GM10248 (cell line): ENCODE measurements at regions not wholly inside any gene's neighbourhood (a gene's known extent, or its start where the extent isn't known, plus 50 kb on each side); places are given as distances from the start of the nearest gene placed in this dataset.

Experiments
- CTCF ChIA-PET: fragments of 300-600 bp; sonication (Branson Sonifier 250); formaldehyde crosslinking; extraction: SDS; loops from one replicate; lab custom pipeline; 2021; ENCODE audit warnings: antibody characterized with exemption; lab: Yijun Ruan, JAX
- POLR2A ChIA-PET: fragments of 350-650 bp; sonication (Branson Sonifier 250); formaldehyde crosslinking; extraction: SDS; loops from one replicate; lab custom pipeline; 2020; ENCODE audit warnings: antibody characterized with exemption; lab: Yijun Ruan, JAX
- DNase-seq: peaks from one replicate; pipeline ENCODE4 v3.0.0; 2012; ENCODE audit errors: extremely low spot score
- CTCF ChIP-seq: IDR thresholded peaks from 2 replicates; pipeline ENCODE4 v1.5.1; 2012; ENCODE audit warnings: mild to moderate bottlenecking, low read depth; ENCODE audit errors: extremely low read depth, missing control alignments, control extremely low read depth

DNA sequence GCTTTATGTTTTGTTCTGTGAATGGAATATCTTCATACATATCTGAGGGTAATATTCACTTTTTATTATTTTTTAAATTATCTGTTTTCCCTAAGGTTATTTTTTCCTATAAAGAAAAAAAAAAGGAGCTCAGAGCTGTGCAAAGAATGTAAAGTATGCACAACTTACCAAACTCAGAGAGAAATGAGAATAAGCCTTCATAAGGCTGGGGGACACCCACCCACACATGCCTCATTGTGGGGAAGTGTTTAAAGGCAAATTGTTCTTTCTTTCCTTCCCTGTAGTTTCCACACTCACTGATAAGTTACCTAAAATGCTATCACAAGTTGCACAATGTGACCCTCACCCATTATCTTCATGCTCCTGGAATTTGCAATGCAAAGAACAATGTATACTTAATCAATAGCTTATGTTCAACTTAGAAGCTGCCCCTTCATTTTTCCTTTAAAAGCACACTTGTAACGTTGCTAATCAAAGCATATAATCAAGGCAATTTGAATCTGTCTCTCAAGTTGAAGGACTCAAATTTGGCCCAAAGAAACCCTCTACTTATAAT, 108.1 kb downstream of the GNAT3 start:
- no peak for TF ChIP-seq CTCF
- ChIA-PET POLR2A (no interaction called here), CTCF (interaction anchor here (1.0 kb wide), 1 partner anchor 16 kb away, joined by 4 read pairs; no protein-coding TSS in a partner anchor)
- DNase-seq, result no peak

DNA sequence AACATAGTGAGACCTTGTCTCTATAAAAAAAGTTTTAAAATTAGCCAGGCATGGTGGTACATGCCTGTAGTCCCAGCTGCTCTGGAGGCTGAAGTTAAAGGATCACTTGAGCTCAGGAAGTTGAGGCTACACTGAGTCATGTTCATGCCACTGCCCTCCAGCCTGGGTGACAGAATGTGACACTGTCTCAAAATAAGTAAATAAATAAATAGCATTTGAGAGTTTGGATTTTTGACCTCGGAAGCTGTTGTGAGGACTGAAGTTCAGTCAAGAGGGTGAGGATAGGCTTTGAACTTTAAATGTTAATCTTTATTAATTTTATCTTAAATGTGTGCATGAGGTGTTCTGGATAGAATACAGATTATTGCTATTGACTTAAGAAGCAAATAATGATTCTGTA, 110.2 kb downstream of the GNAT3 start:
- ChIA-PET CTCF (interaction anchor here (0.8 to 1.6 kb wide), 2 partner anchors 7 to 11 kb away, joined by 3 to 4 read pairs; no protein-coding TSS in a partner anchor), POLR2A (no interaction called here)
- no peak for TF ChIP-seq CTCF
- no peak for DNase-seq

DNA sequence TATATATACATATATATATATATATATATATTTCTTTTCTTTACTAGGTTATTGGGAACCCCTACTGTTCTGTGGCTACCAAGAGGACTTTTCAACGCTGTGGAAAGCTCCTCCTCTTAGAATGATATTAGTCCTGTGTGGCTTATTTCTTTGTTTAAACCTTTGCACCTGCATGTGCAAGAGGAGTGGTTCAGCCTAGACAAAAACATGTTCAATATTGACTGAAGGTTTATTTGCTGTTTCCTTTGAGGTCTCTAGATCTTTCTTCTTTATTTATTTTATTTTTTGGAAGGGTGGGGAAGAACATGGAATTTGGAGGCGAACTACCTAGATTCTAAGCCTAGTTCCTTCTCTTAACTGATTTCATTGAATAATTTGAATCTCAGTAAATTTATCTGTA, 118.1 kb downstream of the GNAT3 start:
- ChIA-PET POLR2A (no interaction called here), CTCF (no interaction called here)
- no peak for TF ChIP-seq CTCF
- no peak for DNase-seq

DNA sequence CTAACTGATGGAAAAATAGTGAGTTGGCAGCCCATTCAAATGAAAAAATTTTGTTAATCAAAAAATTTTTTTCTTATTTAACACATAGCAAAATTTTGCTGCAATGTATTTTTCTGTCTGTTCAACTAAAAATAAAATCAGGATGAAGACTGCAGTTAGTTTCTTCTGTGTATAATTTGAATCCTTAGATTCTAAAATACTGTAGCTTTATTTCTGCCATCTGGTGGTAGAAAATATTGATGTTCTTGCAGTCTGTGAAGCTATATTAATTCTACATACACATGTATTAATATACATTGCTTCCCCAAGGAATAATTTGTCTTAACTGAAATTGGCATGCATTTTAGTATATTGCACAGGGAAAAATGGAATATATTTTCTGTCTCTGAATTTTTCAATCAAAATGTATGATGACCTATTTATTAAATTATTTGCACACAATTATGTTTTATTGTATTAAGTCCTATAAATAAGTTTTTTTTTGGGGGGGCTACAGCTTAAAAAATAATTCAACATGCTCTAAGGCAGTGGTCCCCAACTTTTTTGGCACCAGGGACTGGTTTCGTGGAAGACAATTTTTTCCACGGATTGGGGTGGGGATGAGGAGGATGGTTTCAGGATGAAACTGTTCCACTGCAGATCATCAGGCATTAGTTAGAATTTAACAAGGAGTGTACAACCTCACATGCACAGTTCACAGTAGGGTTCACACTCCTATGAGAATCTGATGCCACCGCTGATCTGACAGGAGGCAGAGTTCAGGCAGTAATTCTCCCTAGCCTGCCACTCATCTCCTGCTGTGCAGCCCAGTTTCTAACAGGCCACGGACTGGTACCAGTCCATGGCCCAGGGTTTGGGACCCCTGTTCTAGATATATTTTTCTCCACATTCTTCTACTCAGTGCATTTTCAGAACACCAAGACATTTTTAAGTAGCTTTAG, 119.4 kb downstream of the GNAT3 start:
- ChIA-PET POLR2A (no interaction called here), CTCF (interaction anchor here (1.2 to 1.7 kb wide), 3 partner anchors 14 to 331 kb away, joined by 3 to 4 read pairs (median 4); no protein-coding TSS in a partner anchor)
- no peak for DNase-seq

GRCh38 chr7:80387634-80388193, 124.2 kb downstream of the GNAT3 start:
- ChIA-PET CTCF (no interaction called here), POLR2A (no interaction called here)
- DNase-seq, result no peak
- no peak for TF ChIP-seq CTCF

More for the DNA sequence above, 119.4 kb downstream of the GNAT3 start:
- peak; percentile 19 for TF ChIP-seq CTCF

GRCh38 chr7:80386686-80387085, 125.2 kb downstream of the GNAT3 start:
- DNase-seq, result no peak
- POLR2A ChIA-PET, result no interaction called here
- CTCF ChIA-PET, result no interaction called here
- TF ChIP-seq CTCF, result no peak
